Activated naive CD4-positive, alpha-beta T cell treated with anti-CD3 and anti-CD28 coated beads, Interleukin-2, amount 50 U/mL, for 72 hours (primary cell): ENCODE measurements at regions not wholly inside any gene's neighbourhood (a gene's known extent, or its start where the extent isn't known, plus 50 kb on each side); places are given as distances from the start of the nearest gene placed in this dataset.
A peak's percentile ranks its signal among the peaks of the same experiment; 100 is the strongest.
"Not testable (repeated sequence)": the region's sequence is repeated elsewhere in the genome, so short reads cannot be mapped to it uniquely, and the experiment has no call there.

Experiments used
- ATAC-seq, 2 donors: fragments of 150-1000 bp; cut with Tn5 transposase; 2 replicates each; pipeline ENCODE4 v1.10.0; 2021; ENCODE audit warnings: mild to moderate bottlenecking in 2 of 2, moderate library complexity in 2 of 2
- DNase-seq, 2 donors: peaks; one replicate each; pipeline ENCODE4 v3.0.0; 2021 to 2022; ENCODE audit warnings: low spot score in 2 of 2
- H3K27ac Mint-ChIP-seq, 2 donors: one replicate each; pipeline ENCODE4 v1.8.0; 2022; ENCODE audit warnings: mild to moderate bottlenecking in 2 of 2, mixed read lengths in 2 of 2
- H3K36me3 Mint-ChIP-seq, 2 donors: one replicate each; pipeline ENCODE4 v1.8.0; 2022; ENCODE audit warnings: mixed read lengths in 2 of 2
- H3K9me3 Mint-ChIP-seq, 2 donors: one replicate each; pipeline ENCODE4 v1.8.0; 2022; ENCODE audit warnings: mixed read lengths in 2 of 2

GRCh38 chr17:34482730-34483129 lies 96.7 kb upstream of the TMEM132E start:
- DNase-seq (no peak), ATAC-seq (no peak)
- Mint-ChIP-seq H3K27ac (no peak overlapping the region), H3K36me3 (no peaks in the 10 kb centered on the region), H3K9me3 (no peaks in the 10 kb centered on the region)

GRCh38 chr17:34481779-34482178 lies 97.6 kb upstream of the TMEM132E start:
- ATAC-seq (no peak), DNase-seq (no peak)
- Mint-ChIP-seq H3K27ac (no peak overlapping the region), H3K9me3 (no peaks in the 10 kb centered on the region), H3K36me3 (no peaks in the 10 kb centered on the region)

GRCh38 chr17:34479371-34479770 lies 100.0 kb upstream of the TMEM132E start:
- Mint-ChIP-seq H3K27ac (no peak overlapping the region), H3K36me3 (no peaks in the 10 kb centered on the region), H3K9me3 (no peaks in the 10 kb centered on the region)
- no peak for ATAC-seq
- no peak for DNase-seq

GRCh38 chr17:34478244-34478643 lies 101.1 kb upstream of the TMEM132E start:
- H3K9me3 Mint-ChIP-seq = no peaks in the 10 kb centered on the region
- DNase-seq = no peak
- H3K36me3 Mint-ChIP-seq = no peaks in the 10 kb centered on the region
- H3K27ac Mint-ChIP-seq = no peak overlapping the region
- no peak for ATAC-seq

GRCh38 chr17:34475296-34475695 lies 104.1 kb upstream of the TMEM132E start:
- Mint-ChIP-seq H3K27ac (no peak overlapping the region), H3K36me3 (no peaks in the 10 kb centered on the region), H3K9me3 (peaks cover 0 to 3% of the 10 kb centered on the region in 2 donors)
- ATAC-seq (no peak), DNase-seq (no peak)

GRCh38 chr17:34474706-34475105 lies 104.7 kb upstream of the TMEM132E start:
- ATAC-seq (no peak), DNase-seq (no peak)
- Mint-ChIP-seq H3K9me3 (peaks cover 0 to 3% of the 10 kb centered on the region in 2 donors), H3K36me3 (no peaks in the 10 kb centered on the region), H3K27ac (no peak overlapping the region)

GRCh38 chr17:34472363-34472762 lies 107.0 kb upstream of the TMEM132E start:
- H3K9me3 Mint-ChIP-seq = peaks cover 0 to 3% of the 10 kb centered on the region in 2 donors
- no peaks in the 10 kb centered on the region for H3K36me3 Mint-ChIP-seq
- no peak for DNase-seq
- no peak overlapping the region for H3K27ac Mint-ChIP-seq
- ATAC-seq = no peak

- DNase-seq, H3K36me3 Mint-ChIP-seq, H3K27ac Mint-ChIP-seq, H3K9me3 Mint-ChIP-seq, ATAC-seq: not testable (repeated sequence)
Observed at GRCh38 chr17:34471278-34471677, 108.1 kb upstream of the TMEM132E start.

- Mint-ChIP-seq H3K36me3 (no peaks in the 10 kb centered on the region), H3K27ac (no peak overlapping the region), H3K9me3 (no peaks in the 10 kb centered on the region)
- no peak for DNase-seq
- no peak for ATAC-seq
Observed at GRCh38 chr17:34465789-34466188, 102.8 kb upstream of the CCL1 start.

GRCh38 chr17:34464812-34465211 lies 101.8 kb upstream of the CCL1 start:
- H3K36me3 Mint-ChIP-seq = no peaks in the 10 kb centered on the region
- no peak overlapping the region for H3K27ac Mint-ChIP-seq
- DNase-seq (no peak), ATAC-seq (no peak)
- H3K9me3 Mint-ChIP-seq = no peaks in the 10 kb centered on the region

- H3K36me3 Mint-ChIP-seq = no peaks in the 10 kb centered on the region
Observed at GRCh38 chr17:34458266-34458665, 95.2 kb upstream of the CCL1 start.

GRCh38 chr17:34456121-34456520 lies 93.1 kb upstream of the CCL1 start:
- Mint-ChIP-seq H3K27ac (no peak overlapping the region), H3K9me3 (no peaks in the 10 kb centered on the region), H3K36me3 (no peaks in the 10 kb centered on the region)
- ATAC-seq (no peak), DNase-seq (no peak)

More at GRCh38 chr17:34458266-34458665, 95.2 kb upstream of the CCL1 start:
- DNase-seq (no peak), ATAC-seq (no peak)
- peak overlapping the region in 1 of 2 donors; percentile 1 for H3K27ac Mint-ChIP-seq
- no peaks in the 10 kb centered on the region for H3K9me3 Mint-ChIP-seq

- ATAC-seq (no peak), DNase-seq (no peak)
Observed at GRCh38 chr17:34452769-34453168, 89.7 kb upstream of the CCL1 start.

GRCh38 chr17:34451313-34451712 lies 88.3 kb upstream of the CCL1 start:
- no peaks in the 10 kb centered on the region for H3K36me3 Mint-ChIP-seq
- ATAC-seq (no peak), DNase-seq (no peak)
- H3K9me3 Mint-ChIP-seq = no peaks in the 10 kb centered on the region
- no peak overlapping the region for H3K27ac Mint-ChIP-seq

More at GRCh38 chr17:34452769-34453168, 89.7 kb upstream of the CCL1 start:
- no peak overlapping the region for H3K27ac Mint-ChIP-seq
- no peaks in the 10 kb centered on the region for H3K9me3 Mint-ChIP-seq
- no peaks in the 10 kb centered on the region for H3K36me3 Mint-ChIP-seq

GRCh38 chr17:34447406-34447805 lies 84.4 kb upstream of the CCL1 start:
- no peak for ATAC-seq
- no peak overlapping the region for H3K27ac Mint-ChIP-seq
- H3K9me3 Mint-ChIP-seq = no peaks in the 10 kb centered on the region
- H3K36me3 Mint-ChIP-seq = no peaks in the 10 kb centered on the region
- no peak for DNase-seq

- DNase-seq (no peak), ATAC-seq (no peak)
- Mint-ChIP-seq H3K27ac (no peak overlapping the region), H3K36me3 (no peaks in the 10 kb centered on the region), H3K9me3 (no peaks in the 10 kb centered on the region)
Observed at GRCh38 chr17:34445101-34445500, 82.1 kb upstream of the CCL1 start.

GRCh38 chr17:34443619-34444469 lies 80.8 kb upstream of the CCL1 start:
- Mint-ChIP-seq H3K36me3 (no peaks in the 10 kb centered on the region), H3K9me3 (no peaks in the 10 kb centered on the region), H3K27ac (no peak overlapping the region)
- no peak for ATAC-seq
- peak in 1 of 2 donors; percentile 22 for DNase-seq

GRCh38 chr17:34442387-34443111 lies 79.5 kb upstream of the CCL1 start:
- no peak for ATAC-seq
- no peak for DNase-seq
- Mint-ChIP-seq H3K9me3 (no peaks in the 10 kb centered on the region), H3K36me3 (no peaks in the 10 kb centered on the region), H3K27ac (no peak overlapping the region)
